NCI-H1694 (cell line): ENCODE measurements at regions not wholly inside any gene's neighbourhood (a gene's known extent, or its start where the extent isn't known, plus 50 kb on each side); places are given as distances from the start of the nearest gene placed in this dataset.

Experiments used
- DNase-seq: peaks from one replicate; lab custom pipeline; 2025; lab: John Stamatoyannopoulos, UW

DNA sequence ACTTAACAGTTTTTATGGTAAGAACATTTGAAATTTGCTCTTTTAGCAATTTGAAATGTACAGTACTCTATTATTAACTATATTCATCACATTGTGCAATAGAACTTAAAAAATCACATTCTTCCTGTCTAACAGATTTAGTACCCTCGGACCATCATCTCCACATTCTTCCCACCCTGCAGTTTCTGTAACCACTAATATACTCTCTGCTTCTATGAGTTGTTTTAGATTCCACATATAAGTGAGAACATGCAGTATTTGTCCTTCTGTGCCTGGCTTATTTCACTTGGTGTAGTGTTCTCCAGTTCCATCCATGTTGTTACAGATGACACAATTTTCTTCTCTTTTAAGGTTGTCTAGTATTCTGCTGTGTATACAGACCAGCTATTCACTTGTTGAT lies 88.9 kb upstream of the SEC61G start:
- no peak for DNase-seq

DNA sequence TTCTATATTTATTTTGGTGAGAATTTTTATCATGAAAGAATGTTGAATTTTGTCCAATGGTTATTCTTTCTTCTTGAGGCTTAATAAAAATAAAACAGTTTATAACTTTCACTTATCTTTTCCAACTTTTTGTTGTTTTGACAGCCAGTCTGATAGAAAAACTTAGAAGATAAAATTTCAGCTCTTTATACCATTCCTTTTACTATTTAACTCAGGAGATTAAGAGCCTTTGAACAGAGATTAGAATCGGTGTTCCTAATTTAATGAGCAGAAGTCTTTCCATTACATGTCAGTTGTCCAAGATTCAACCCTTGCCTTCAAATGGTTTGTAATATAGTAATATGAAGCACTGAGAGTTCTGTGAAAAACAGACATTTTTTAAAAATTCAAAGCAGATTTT lies 97.8 kb upstream of the SEC61G start:
- DNase-seq = no peak

DNA sequence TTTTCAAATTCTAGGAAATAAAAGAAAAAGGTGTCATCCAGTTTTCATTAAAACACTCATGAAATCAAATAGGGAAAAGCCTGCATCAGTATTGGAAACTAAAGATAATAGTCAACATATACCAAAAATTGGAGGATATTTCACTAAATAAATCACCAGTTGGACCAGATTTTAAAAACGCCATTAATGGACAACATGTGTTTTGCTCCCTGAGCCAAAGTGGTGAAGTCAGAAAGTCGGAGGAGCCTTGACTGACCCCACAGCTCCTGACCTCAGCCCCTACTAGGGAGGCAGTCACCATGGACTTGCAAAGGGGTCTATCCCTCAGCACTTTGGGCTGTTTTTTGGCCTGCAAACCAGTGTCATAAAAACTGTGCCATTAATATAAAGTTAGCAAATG lies 98.3 kb upstream of the SEC61G start:
- no peak for DNase-seq

DNA sequence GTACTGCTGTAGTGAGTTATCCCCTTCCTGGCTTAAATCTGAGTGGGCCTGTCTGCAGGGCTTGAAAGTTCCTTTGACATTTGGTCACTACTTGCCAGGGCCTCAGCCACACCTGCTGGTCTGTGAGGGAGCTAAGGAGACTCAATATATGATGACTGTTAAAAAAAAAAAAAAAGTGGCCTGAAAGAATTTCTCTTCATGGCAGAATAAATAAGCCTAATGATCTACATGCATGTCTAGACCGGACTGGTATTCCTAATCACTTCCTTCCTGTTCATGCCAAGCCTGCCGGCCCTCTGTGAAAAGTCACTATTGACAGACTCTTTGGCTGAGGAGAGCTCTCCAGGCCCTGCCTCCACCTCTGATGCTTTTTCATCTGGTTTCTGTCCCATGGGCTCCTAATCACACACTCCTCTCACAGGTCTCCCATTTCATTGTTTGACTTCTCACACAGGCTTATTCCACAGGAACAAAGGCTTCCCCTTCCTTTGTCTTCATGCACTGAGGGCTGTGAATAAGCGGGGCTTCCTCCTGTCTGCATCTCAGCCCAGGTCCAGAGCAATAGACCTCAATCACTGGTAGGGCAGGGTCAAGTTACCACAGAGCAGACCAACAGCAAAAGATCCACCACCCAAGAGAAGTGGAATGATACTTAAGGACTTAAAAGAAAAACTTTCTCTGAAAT lies 99.1 kb upstream of the SEC61G start:
- no peak for DNase-seq

DNA sequence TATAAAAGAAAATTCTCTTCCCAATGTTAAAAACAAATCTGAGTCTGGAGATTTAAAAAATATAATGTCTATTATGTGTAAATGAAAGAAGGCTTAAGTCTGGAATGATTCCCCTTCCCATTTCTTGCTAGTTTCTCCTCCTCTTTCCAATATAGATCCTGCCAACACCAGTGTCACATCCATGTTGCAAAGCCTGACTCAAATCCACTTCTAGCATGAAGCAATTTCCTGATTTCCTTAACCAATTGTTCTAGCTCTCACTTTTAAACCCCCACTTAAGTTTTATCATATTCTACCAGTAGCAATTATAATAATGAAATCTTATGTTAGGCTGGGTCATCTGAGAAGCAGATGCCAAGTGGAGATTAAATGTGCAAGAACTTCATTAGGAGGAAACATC lies 100.1 kb upstream of the SEC61G start:
- DNase-seq = no peak

DNA sequence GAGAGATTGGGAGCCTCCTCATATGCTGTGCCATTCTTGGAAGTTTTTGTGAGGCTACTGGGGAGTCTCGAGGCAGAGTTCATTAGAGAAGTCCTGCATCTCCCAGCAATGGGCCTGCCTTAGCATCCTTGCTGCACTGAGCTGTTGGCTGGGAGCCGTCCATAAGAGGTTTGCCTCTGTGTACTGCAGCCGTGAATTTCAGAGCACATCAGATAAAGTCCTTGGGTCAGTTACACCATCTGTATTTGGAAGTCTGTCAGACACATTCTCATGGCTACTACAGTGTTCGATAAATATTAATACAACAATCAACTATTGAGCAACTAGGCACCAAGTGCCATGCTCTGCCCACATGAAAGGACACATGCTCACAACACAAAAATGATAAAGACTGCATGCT lies 100.5 kb upstream of the SEC61G start:
- DNase-seq = no peak

DNA sequence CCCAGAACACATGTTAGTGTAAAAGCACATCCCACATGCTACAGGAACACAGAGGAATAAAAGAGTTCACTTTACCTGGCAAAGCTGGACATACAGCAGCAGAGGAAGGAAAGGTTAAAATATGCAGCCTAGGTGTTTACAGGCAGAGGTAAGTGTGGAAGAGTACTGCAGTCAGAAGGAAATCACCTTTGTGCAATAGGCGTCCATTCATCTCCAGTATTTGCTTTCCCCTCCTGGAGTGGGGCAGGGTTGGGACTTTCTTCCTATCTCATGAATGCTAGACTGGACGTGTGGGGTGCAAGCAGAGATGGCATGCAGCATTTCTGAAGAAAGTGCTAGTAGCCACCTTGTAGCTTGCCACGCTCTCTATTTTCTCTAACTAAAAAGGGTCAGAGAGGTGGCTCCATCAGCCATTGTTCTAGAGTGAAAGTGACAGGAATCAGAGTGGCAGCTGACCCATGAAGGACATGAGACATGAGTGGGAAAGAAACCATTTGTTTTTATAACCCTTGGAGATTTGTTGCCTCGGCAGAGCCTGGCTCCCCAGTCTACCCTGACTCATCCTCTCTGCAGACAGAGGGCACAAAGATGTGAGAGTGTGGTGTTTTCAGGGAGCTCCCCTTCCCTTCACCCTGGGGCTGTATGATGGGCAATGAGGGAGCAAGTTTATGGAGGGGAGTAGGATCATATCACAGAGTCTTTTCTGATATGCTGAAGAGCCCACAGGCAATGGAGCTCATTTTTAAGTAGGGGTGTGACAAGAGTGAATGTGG lies 101.2 kb upstream of the SEC61G start:
- no peak for DNase-seq

DNA sequence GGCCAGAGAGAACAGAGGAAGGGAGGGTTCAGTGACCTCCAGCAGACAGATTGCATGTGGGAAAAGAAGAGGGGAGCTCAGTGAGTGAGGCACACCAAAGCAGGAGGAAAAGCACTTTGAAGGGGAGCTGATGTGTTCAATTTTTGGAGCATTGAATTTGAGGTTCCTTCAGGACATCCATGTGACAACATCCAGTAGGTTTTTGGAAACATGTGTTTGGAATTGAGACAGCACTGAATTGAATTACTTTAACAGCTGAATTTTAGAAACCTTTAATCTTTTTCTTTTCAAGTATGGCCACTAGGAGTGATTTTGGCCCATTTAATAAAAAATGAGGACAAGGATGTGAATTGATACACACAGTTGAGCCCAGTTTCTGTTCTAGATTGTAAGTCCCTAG lies 101.8 kb upstream of the SEC61G start:
- no peak for DNase-seq

DNA sequence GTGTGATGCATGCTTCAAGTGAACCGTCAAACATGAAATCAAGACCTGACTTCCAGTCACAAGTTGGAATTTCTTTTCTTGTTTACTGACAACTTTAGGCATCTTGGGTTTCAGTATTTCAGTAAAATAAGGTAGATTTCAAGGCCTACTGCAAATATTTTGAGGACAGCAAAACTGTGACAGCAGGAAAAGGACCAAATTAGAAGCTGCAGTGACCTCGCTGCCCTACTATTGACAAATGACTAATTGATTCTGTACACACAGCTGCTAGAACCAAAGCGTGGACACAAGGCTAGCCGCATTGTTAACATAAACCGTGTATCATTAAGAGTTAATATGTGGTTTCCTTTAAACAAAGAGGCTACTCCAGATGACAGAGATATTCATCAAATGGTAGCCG lies 105.7 kb upstream of the SEC61G start:
- no peak for DNase-seq

DNA sequence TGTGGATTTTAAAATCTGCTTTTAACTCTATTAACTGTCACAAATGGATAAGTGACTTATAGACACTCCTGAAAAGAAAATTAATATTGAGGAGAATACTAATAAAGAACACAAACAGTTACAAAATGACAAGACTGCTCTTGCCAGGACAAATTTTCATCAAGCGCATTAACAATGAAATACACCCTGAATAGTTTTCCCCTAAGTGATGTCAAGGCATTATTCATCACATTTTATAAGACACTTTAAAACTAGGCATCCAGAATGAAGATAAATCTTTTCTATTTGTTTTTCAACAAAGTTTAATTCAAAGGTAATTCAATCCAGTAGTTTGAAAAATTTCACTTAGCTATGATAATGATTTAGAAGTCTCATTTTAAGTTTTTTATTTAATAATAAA lies 110.5 kb upstream of the SEC61G start:
- DNase-seq = no peak

DNA sequence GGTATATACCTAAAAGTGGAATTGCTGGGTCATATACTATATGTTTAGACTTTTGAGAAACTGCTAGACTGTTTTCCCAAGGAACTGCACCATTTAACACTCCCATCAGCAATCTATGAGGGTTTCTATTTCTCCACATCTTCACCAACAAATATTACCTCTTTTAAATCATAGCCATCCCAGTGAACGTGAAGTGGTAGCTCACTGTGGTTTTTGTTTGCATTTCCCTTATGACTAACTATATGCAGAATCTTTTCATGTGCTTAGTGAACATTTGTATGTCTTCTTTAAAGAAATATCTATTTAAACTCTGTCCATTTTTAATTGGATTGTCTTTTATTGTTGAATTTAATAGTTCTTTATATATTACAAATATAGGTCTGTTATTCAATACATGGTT lies 115.8 kb upstream of the SEC61G start:
- no peak for DNase-seq

DNA sequence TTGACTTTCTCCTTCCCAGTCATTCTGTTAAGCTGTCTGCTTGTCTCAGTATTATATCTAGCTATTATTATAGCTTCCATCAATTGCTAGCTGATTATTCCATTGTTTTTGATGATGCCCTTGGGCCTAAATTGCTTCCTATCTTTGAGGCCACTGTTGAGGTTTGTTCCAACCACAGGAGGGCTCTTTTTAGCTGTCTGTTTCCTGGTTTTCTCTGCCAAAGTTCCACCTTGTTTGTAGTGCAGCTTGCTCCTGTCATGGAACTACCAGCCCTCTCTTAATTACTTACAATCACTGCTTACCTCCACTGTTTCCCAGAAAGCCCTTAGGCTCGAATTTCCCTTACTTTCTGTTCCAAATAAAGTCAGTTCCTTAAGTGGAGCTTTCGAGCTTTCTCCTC lies 118.7 kb upstream of the SEC61G start:
- DNase-seq = no peak

DNA sequence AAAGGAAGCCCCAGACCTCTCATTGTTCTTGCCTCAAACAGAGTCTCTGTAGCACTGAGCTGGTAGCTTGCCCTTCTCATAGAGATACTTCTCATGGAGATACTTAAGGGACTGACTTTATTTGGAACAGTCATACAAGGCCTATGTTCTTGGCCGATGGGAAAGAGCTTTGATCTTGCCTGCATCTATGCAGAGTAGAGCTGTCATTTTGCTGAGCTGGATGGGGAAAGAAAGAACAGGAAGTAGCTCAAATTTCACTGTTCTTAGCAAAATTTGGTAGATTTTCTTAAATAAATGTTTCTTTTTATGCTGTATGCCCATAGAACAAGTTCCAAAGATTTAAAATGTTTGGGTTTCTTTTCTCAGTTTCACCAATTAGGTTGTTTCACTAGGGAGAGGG lies 119.3 kb upstream of the SEC61G start:
- no peak for DNase-seq

DNA sequence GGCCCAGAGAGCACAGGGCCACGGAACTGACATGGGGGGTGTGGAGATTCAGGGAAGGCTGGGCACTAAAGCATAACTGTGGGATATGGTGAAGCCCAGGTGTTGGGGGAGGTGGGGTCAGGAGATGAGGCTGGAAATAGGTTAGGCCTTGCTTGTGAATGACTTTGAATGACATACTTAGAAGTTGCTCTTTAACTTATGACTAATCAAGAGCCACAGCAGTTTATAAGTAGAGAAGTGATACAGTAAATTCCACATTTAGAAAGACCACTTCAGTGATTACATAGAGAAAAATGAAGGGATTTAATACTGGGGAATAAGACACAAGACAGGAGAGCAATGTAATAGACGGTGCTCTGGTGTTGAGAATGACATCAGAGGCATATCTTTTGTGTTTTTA lies 120.8 kb upstream of the SEC61G start:
- DNase-seq = no peak

DNA sequence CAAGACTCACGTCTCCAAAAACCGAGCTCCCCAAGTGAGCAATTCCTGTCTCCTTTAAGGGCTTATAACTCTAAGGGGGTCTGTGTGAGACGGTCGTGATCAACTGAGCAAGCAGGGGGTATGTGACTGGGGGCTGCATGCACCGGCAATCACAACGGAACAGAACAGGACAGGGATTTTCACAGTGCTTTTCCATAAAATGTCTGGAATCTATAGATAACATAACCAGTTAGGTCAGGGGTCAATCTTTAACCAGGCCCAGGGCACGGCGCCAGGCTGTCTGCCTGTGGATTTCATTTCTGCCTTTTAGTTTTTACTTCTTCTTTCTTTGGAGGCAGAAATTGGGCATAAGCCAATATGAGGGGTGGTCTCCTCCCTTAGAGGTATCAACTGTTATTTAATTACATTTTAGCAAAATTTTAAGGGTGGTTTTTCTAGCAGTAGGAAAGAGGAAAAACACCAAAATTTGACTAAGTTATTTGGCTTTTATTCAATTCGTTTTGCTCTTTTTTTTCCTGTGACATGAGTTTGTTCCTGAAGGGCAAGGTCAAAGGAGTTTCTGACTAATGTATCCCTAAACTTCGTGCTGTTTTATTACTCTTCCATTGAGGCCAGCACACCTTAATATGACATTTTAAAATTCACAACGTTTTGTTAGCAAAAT lies 121.4 kb upstream of the SEC61G start:
- DNase-seq = no peak

DNA sequence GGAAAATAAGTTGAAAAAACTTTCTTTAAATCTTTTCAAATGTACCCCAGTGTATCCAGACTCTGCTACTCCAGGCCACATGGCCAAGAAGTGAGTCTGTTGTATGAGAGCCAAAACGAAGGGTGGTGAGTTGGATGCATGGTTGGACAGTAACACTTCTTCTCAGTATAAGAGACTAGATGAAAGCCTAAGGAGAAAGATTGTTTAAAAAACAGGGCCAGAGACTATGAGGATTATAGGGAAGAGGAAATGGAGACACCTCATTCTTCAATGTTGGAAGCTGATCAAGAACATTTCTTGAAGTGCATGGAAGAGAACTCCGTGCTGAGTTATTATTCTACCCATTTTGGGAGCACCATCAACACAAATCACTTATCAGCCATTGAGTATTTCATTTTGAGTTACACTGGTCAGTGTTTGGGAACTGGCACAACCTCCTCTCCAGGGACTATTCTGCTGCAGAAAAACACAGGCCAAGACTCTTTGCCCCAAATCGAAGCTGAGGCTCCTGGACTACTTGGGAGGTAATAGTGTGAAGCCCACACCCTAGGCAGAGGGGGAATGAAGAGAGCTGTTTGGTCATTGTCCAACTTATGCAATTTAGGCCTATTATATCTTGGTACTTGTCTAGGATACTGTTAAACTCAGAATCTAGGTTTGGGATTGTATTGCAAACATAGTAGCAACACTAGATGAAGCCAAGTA lies 123.0 kb upstream of the SEC61G start:
- no peak for DNase-seq

DNA sequence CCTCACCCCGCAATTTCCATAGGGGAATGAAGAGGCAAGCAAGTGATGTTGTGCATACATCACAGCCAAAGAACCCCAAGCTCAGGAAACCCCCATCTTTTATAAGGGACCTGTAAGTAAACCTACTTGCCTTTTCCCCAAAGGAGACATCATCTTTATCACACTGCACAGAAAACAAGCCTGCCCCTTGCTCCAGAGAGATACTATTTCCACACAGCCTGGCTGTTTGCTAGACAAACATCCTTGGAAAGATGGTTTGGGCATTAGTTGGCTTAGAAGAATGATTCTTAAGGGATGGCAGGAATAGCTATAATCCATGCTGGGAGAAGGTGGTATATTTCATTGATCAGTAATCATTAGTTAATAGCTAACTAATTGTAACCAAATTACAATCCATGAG lies 123.7 kb upstream of the SEC61G start:
- DNase-seq = no peak

DNA sequence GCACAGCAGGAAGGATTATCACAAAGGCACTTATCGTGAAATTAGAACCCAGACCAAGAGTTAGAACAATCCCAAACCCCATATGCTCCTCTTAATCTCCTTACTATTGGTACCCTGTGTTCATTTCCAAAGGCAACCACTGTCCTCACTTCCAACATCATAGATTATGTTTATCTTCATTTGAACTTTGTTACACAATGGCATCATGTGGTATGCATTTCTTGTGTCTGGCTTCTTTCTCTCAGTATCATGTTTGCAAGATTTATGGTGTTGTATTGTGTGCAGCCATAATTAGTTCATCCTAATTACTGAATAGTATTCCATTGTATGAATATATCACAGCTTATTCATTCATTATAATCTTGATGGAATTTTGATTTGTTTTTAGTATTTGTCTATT lies 124.6 kb upstream of the SEC61G start:
- DNase-seq = no peak

DNA sequence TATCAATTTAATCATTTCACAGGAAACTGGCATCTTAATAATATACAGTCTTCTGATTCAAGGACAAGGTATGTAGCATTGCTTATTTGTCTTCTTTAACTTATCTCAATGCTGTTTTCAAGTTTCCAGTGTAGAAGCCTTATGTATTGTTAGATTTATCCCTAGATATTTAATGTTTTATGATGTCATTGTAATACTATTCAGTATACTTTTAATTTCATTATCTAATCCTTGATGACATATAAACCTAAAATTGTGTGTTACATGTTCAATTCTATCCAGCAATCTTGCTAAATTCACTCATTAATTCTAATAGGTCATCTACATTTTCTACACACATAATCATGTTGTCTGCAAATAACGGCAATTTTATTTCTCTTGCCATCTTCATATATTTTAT lies 126.3 kb upstream of the SEC61G start:
- no peak for DNase-seq

DNA sequence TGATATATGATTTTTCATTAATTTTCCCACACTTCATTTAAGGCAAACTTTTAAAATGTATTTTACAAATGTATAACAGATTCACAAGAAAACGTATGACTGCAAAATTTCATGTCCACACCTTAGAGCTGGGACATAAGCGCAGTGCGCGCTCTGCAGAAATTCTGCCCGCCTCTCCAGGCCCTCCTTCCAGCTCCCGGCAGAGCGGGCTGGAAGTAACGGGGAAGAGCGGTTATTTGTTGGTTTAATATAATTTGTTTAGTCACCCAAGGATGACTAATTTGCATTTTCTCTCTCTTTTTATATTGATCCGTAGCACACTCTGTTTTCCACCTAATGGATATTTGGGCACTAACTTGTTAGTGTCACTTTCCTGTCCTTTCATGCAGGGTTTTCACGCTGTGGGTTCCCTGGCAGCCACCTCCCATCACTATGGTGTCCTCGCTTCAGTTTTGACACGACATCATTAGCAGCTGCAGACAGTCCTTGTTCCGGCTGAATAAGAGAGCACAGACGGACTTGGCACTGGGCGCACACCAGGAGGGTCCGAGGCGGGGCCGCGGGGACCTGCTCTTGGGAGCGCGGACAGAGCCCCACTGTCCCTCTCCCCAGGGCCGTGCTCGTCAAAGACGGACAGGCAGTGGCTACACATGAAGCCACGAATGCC lies 129.2 kb upstream of the SEC61G start:
- DNase-seq = no peak

DNA sequence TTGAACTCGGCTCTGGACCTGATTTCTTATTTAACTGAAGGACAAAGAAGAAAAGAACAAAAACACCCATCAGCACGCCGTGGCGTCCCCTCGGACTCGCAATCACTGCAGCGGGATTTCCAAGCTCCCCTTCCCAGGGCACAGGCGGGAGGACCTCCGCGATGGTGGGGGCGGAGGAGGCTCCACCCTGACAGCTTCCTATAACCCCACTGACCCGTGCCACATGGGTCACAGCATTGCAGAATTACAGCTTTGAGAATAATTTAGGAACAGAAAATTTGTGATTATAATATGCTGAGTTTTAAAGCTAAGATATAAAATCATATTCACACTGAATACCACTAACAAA lies 129.7 kb upstream of the SEC61G start:
- no peak for DNase-seq

DNA sequence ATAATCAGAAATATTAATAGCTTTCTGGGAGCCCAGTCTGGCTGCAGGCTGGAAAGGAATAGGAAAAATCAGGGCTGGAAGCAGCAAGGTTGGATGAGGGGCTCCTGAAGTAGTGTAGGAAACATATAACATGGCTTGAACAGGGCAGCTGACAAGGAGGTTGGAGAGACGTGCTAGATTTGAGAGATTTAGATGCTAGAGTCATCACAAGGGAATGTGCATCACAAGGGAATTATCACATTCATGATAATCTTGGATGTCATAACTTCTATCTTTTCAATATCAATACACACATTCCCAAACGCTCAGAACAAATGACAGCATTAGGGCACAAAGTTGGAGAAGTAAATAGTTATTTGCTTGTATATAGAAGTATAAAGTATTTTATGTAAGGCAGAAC lies 120.9 kb upstream of the EGFR start:
- no peak for DNase-seq
